Stomach (tissue), 4 donors: ENCODE measurements at regions not wholly inside any gene's neighbourhood (a gene's known extent, or its start where the extent isn't known, plus 50 kb on each side); places are given as distances from the start of the nearest gene placed in this dataset.

Experiments
- CTCF ChIP-seq, 7 experiments: fragments of 450-650 bp in 4 of 7; fragments of 200-600 bp in 3 of 7; sonication (generic) in 3 of 7; IDR thresholded peaks; one replicate each; pipeline ENCODE4 v1.5.1; 2016 to 2019; ENCODE audit warnings: antibody characterized with exemption in 7 of 7, control low read depth in 2 of 7, mild to moderate bottlenecking in 1 of 7
- POLR2A ChIP-seq, 4 donors: fragments of 450-650 bp; IDR thresholded peaks; one replicate each; pipeline ENCODE4 v1.6.1; 2016; ENCODE audit warnings: antibody characterized with exemption in 4 of 4, control low read depth in 2 of 4, mild to moderate bottlenecking in 1 of 4, moderate library complexity in 1 of 4

- no peak for TF ChIP-seq CTCF (IDR thresholded peaks at IDR 0.05)
- no peak for TF ChIP-seq POLR2A (IDR thresholded peaks at IDR 0.05)
Observed at GRCh38 chr5:83776437-83777031, 55.9 kb upstream of the HAPLN1 start.
